GM23248 (cell line): ENCODE measurements at regions not wholly inside any gene's neighbourhood (a gene's known extent, or its start where the extent isn't known, plus 50 kb on each side); places are given as distances from the start of the nearest gene placed in this dataset.

Experiments
- DNase-seq: peaks from one replicate; pipeline ENCODE4 v3.0.0-alpha.2; 2015
- H2AFZ ChIP-seq: fragments of 200-600 bp; sonication (generic); 2 replicates; pipeline ENCODE4 v1.6.1; 2016; ENCODE audit warnings: antibody characterized with exemption
- H3F3A ChIP-seq: fragments of 200-600 bp; sonication (generic); 2 replicates; pipeline ENCODE4 v1.6.1; 2016; ENCODE audit warnings: mild to moderate bottlenecking, antibody characterized with exemption, mixed run types; ENCODE audit not compliant: insufficient read depth
- H3K27ac ChIP-seq: fragments of 200-600 bp; sonication (generic); 2 replicates; pipeline ENCODE4 v1.5.1; 2016; ENCODE audit warnings: mild to moderate bottlenecking
- H3K27me3 ChIP-seq: fragments of 200-600 bp; sonication (generic); replicated peaks from 2 replicates; pipeline ENCODE4 v1.6.1; 2016; ENCODE audit warnings: mild to moderate bottlenecking; ENCODE audit not compliant: insufficient read depth
- H3K36me3 ChIP-seq: fragments of 200-600 bp; sonication (generic); 2 replicates; pipeline ENCODE4 v1.6.1; 2016; ENCODE audit warnings: low read depth, mild to moderate bottlenecking
- H3K4me1 ChIP-seq: fragments of 200-600 bp; sonication (generic); 2 replicates; pipeline ENCODE4 v1.6.1; 2016; ENCODE audit warnings: mild to moderate bottlenecking; ENCODE audit not compliant: insufficient read depth
- H3K4me2 ChIP-seq: fragments of 200-600 bp; sonication (generic); one replicate; pipeline ENCODE4 v1.6.1; 2016; ENCODE audit warnings: mild to moderate bottlenecking; ENCODE audit not compliant: unreplicated experiment
- H3K4me3 ChIP-seq: fragments of 200-600 bp; sonication (generic); 2 replicates; pipeline ENCODE4 v1.5.1; 2016; ENCODE audit warnings: mild to moderate bottlenecking
- H3K79me2 ChIP-seq: fragments of 200-600 bp; sonication (generic); 2 replicates; pipeline ENCODE4 v1.6.1; 2016; ENCODE audit warnings: mild to moderate bottlenecking; ENCODE audit not compliant: insufficient read depth
- H3K9ac ChIP-seq: fragments of 200-600 bp; sonication (generic); 2 replicates; pipeline ENCODE4 v1.6.1; 2016; ENCODE audit warnings: mild to moderate bottlenecking
- H3K9me2 ChIP-seq: fragments of 200-600 bp; sonication (generic); 2 replicates; pipeline ENCODE4 v1.6.1; 2016; ENCODE audit warnings: mixed run types, mild to moderate bottlenecking, moderate library complexity; ENCODE audit not compliant: insufficient read depth
- H3K9me3 ChIP-seq: fragments of 200-600 bp; sonication (generic); one replicate; pipeline ENCODE4 v1.6.1; 2017; ENCODE audit warnings: low read depth
- H4K20me1 ChIP-seq: fragments of 200-600 bp; sonication (generic); 2 replicates; pipeline ENCODE4 v1.6.0; 2016; ENCODE audit not compliant: insufficient read depth
- EZH2 ChIP-seq: fragments of 200-600 bp; sonication (generic); IDR thresholded peaks from 2 replicates; pipeline ENCODE4 v1.6.1; 2018; ENCODE audit warnings: antibody characterized with exemption, mild to moderate bottlenecking; ENCODE audit not compliant: insufficient read depth, poor library complexity, severe bottlenecking
- EZH2phosphoT487 ChIP-seq: fragments of 200-600 bp; sonication (generic); IDR thresholded peaks from 2 replicates; pipeline ENCODE4 v1.6.1; 2018; ENCODE audit warnings: antibody characterized with exemption, moderate library complexity, mild to moderate bottlenecking, low read depth; ENCODE audit not compliant: insufficient read depth
- WGBS, 2 experiments: methylation state at CpG; one replicate each; pipeline ENCODE4 v1.1.6; 2015 to 2017; ENCODE audit warnings: low lambda C conversion rate in 2 of 2, low coverage in 1 of 2; ENCODE audit errors: missing lambda C conversion rate in 2 of 2; 5-methylcytosine and 5-hydroxymethylcytosine counted together
- in situ Hi-C: fragments of 300-500 bp; cut with MboI; formaldehyde crosslinking; loops from 2 replicates; pipeline ENCODE4 v1.15.0; 2020

GRCh38 chr11:98036810-98037209 is 983.9 kb upstream of the CNTN5 start:
- H3F3A ChIP-seq: no peaks in the 10 kb centered on the region
- H3K36me3 ChIP-seq: no peaks in the 10 kb centered on the region
- H2AFZ ChIP-seq: no peak overlapping the region
- no peak overlapping the region for H3K4me3 ChIP-seq
- no peak overlapping the region for H3K4me2 ChIP-seq
- in situ Hi-C loops: no loop called here
- H3K79me2 ChIP-seq: no peaks in the 10 kb centered on the region
- TF ChIP-seq EZH2phosphoT487 (no peak), EZH2 (no peak)
- no peak overlapping the region for H3K27ac ChIP-seq
- no peaks in the 10 kb centered on the region for H3K4me1 ChIP-seq
- H3K9me2 ChIP-seq: no peaks in the 10 kb centered on the region
- H3K27me3 ChIP-seq: no peaks in the 10 kb centered on the region
- 30 to 39% methylated on average over 5 of the region's 5 CpGs for WGBS, 2 experiments
- H3K9ac ChIP-seq: no peak overlapping the region
- no peak for DNase-seq
- no peaks in the 10 kb centered on the region for H3K9me3 ChIP-seq
- no peaks in the 10 kb centered on the region for H4K20me1 ChIP-seq

GRCh38 chr11:98040061-98040808 is 980.5 kb upstream of the CNTN5 start:
- WGBS, 2 experiments: 20 to 30% methylated on average over 4 of the region's 4 CpGs
- no peak for DNase-seq
- H3K4me2 ChIP-seq: no peak overlapping the region
- in situ Hi-C loops: no loop called here
- H3K27ac ChIP-seq: no peak overlapping the region
- no peaks in the 10 kb centered on the region for H3K9me2 ChIP-seq
- H4K20me1 ChIP-seq: no peaks in the 10 kb centered on the region
- no peaks in the 10 kb centered on the region for H3K27me3 ChIP-seq
- TF ChIP-seq EZH2phosphoT487: no peak
- no peak for TF ChIP-seq EZH2
- no peaks in the 10 kb centered on the region for H3K36me3 ChIP-seq
- no peak overlapping the region for H2AFZ ChIP-seq
- no peaks in the 10 kb centered on the region for H3F3A ChIP-seq
- H3K4me1 ChIP-seq: no peaks in the 10 kb centered on the region
- no peak overlapping the region for H3K9ac ChIP-seq
- H3K4me3 ChIP-seq: no peak overlapping the region
- H3K79me2 ChIP-seq: no peaks in the 10 kb centered on the region
- H3K9me3 ChIP-seq: no peaks in the 10 kb centered on the region

GRCh38 chr11:98047647-98048046 is 973.1 kb upstream of the CNTN5 start:
- DNase-seq: no peak
- Histone ChIP-seq H3K79me2 (no peaks in the 10 kb centered on the region), H3K36me3 (no peaks in the 10 kb centered on the region), H3K9ac (no peak overlapping the region), H3K4me2 (no peak overlapping the region), H3K9me3 (no peaks in the 10 kb centered on the region), H3K27me3 (no peaks in the 10 kb centered on the region), H3K9me2 (no peaks in the 10 kb centered on the region), H3K27ac (no peak overlapping the region), H3K4me1 (no peaks in the 10 kb centered on the region), H3F3A (no peaks in the 10 kb centered on the region), H2AFZ (no peak overlapping the region), H4K20me1 (no peaks in the 10 kb centered on the region), H3K4me3 (no peak overlapping the region)
- TF ChIP-seq EZH2 (no peak), EZH2phosphoT487 (no peak)
- 7 to 8% methylated on average over 3 of the region's 3 CpGs for WGBS, 2 experiments
- in situ Hi-C loops: no loop called here

GRCh38 chr11:98053851-98054250 is 966.9 kb upstream of the CNTN5 start:
- Histone ChIP-seq H3K36me3 (no peaks in the 10 kb centered on the region), H3K27me3 (no peaks in the 10 kb centered on the region), H3K9ac (no peak overlapping the region), H3K27ac (no peak overlapping the region), H3F3A (no peaks in the 10 kb centered on the region), H3K9me2 (no peaks in the 10 kb centered on the region), H3K4me1 (no peaks in the 10 kb centered on the region), H3K79me2 (no peaks in the 10 kb centered on the region), H2AFZ (no peak overlapping the region), H3K4me2 (no peak overlapping the region), H3K4me3 (no peak overlapping the region), H4K20me1 (no peaks in the 10 kb centered on the region), H3K9me3 (no peaks in the 10 kb centered on the region)
- TF ChIP-seq EZH2: no peak
- in situ Hi-C loops: no loop called here
- 11 to 24% methylated on average over 2 of the region's 2 CpGs for WGBS, 2 experiments
- DNase-seq: no peak
